Activated T-cell treated with anti-CD3 and anti-CD28 coated beads, Interleukin-2, amount 50 U/mL, for 72 hours (primary cell): ENCODE measurements at regions not wholly inside any gene's neighbourhood (a gene's known extent, or its start where the extent isn't known, plus 50 kb on each side); places are given as distances from the start of the nearest gene placed in this dataset.

Experiments
- ATAC-seq, 2 donors: fragments of 150-1000 bp; cut with Tn5 transposase; replicated peaks in 1 of 2; 2 replicates each; pipeline ENCODE4 v1.10.0; 2021; ENCODE audit warnings: moderate library complexity in 2 of 2, mild to moderate bottlenecking in 1 of 2
- DNase-seq, 2 donors: peaks; one replicate each; pipeline ENCODE4 v3.0.0; 2021 to 2022; ENCODE audit warnings: mixed read lengths in 1 of 2
- H3K27ac Mint-ChIP-seq: one replicate; pipeline ENCODE4 v1.8.0; 2022; ENCODE audit warnings: mild to moderate bottlenecking, moderate library complexity, mixed read lengths
- H3K27me3 Mint-ChIP-seq: one replicate; pipeline ENCODE4 v1.8.0; 2022; ENCODE audit warnings: low read depth, mixed read lengths
- H3K36me3 Mint-ChIP-seq, 2 donors: one replicate each; pipeline ENCODE4 v1.8.0; 2022; ENCODE audit warnings: mixed read lengths in 2 of 2, mild to moderate bottlenecking in 1 of 2; ENCODE audit not compliant: insufficient read depth in 2 of 2
- H3K4me1 Mint-ChIP-seq: one replicate; pipeline ENCODE4 v1.8.0; 2022; ENCODE audit warnings: low read depth, mixed read lengths
- H3K4me3 Mint-ChIP-seq, 2 donors: one replicate each; pipeline ENCODE4 v1.8.0; 2022; ENCODE audit warnings: mild to moderate bottlenecking in 2 of 2, mixed read lengths in 2 of 2, moderate library complexity in 2 of 2
- H3K9me3 Mint-ChIP-seq, 2 donors: one replicate each; pipeline ENCODE4 v1.8.0; 2022; ENCODE audit warnings: mixed read lengths in 2 of 2

GRCh38 chr12:68514807-68515411 is 95.8 kb upstream of the RAP1B start:
- Mint-ChIP-seq H3K27ac (no peak overlapping the region), H3K9me3 (peaks cover 2% of the 10 kb centered on the region in 2 donors), H3K27me3 (no peaks in the 10 kb centered on the region), H3K4me3 (no peak overlapping the region), H3K4me1 (no peaks in the 10 kb centered on the region), H3K36me3 (peaks cover 0 to 3% of the 10 kb centered on the region in 2 donors)
- DNase-seq = no peak
- no peak for ATAC-seq

- Mint-ChIP-seq H3K36me3 (peaks cover 0 to 3% of the 10 kb centered on the region in 2 donors), H3K9me3 (peaks cover 2% of the 10 kb centered on the region in 2 donors), H3K27ac (no peak overlapping the region), H3K4me3 (no peak overlapping the region), H3K4me1 (no peaks in the 10 kb centered on the region), H3K27me3 (no peaks in the 10 kb centered on the region)
- DNase-seq (no peak), ATAC-seq (no peak)
Measured at GRCh38 chr12:68515793-68516192, 94.9 kb upstream of the RAP1B start.

- no peaks in the 10 kb centered on the region for H3K9me3 Mint-ChIP-seq
- H3K27me3 Mint-ChIP-seq = no peaks in the 10 kb centered on the region
- H3K4me3 Mint-ChIP-seq = no peak overlapping the region
- ATAC-seq (no peak), DNase-seq (no peak)
- no peak overlapping the region for H3K27ac Mint-ChIP-seq
- peaks cover 15% of the 10 kb centered on the region for H3K4me1 Mint-ChIP-seq
- no peaks in the 10 kb centered on the region for H3K36me3 Mint-ChIP-seq
Measured at GRCh38 chr12:68521321-68521839, 89.3 kb upstream of the RAP1B start.

GRCh38 chr12:68521848-68522502 is 88.7 kb upstream of the RAP1B start:
- Mint-ChIP-seq H3K4me1 (peaks cover 15% of the 10 kb centered on the region), H3K27me3 (no peaks in the 10 kb centered on the region), H3K36me3 (no peaks in the 10 kb centered on the region), H3K4me3 (no peak overlapping the region), H3K9me3 (no peaks in the 10 kb centered on the region), H3K27ac (no peak overlapping the region)
- ATAC-seq = no peak
- DNase-seq = no peak

- H3K9me3 Mint-ChIP-seq = peaks cover 0 to 1% of the 10 kb centered on the region in 2 donors
- H3K36me3 Mint-ChIP-seq = no peaks in the 10 kb centered on the region
- ATAC-seq (no peak), DNase-seq (no peak)
- H3K4me3 Mint-ChIP-seq = no peak overlapping the region
- peaks cover 11% of the 10 kb centered on the region for H3K4me1 Mint-ChIP-seq
- no peak overlapping the region for H3K27ac Mint-ChIP-seq
- no peaks in the 10 kb centered on the region for H3K27me3 Mint-ChIP-seq
Measured at GRCh38 chr12:68529466-68529865, 81.2 kb upstream of the RAP1B start.

GRCh38 chr12:68529869-68530268 is 80.8 kb upstream of the RAP1B start:
- ATAC-seq = no peak
- peaks cover 11% of the 10 kb centered on the region for H3K4me1 Mint-ChIP-seq

GRCh38 chr12:68530299-68530698 is 80.4 kb upstream of the RAP1B start:
- no peak for ATAC-seq
- H3K4me3 Mint-ChIP-seq = no peak overlapping the region

More at GRCh38 chr12:68529869-68530268, 80.8 kb upstream of the RAP1B start:
- Mint-ChIP-seq H3K27ac (no peak overlapping the region), H3K9me3 (peaks cover 0 to 1% of the 10 kb centered on the region in 2 donors), H3K36me3 (no peaks in the 10 kb centered on the region), H3K27me3 (no peaks in the 10 kb centered on the region), H3K4me3 (no peak overlapping the region)
- no peak for DNase-seq

GRCh38 chr12:68530965-68531364 is 79.7 kb upstream of the RAP1B start:
- Mint-ChIP-seq H3K4me1 (peaks cover 11% of the 10 kb centered on the region), H3K36me3 (no peaks in the 10 kb centered on the region), H3K27ac (peak overlapping the region; percentile 35), H3K9me3 (peaks cover 0 to 1% of the 10 kb centered on the region in 2 donors), H3K27me3 (no peaks in the 10 kb centered on the region), H3K4me3 (no peak overlapping the region)
- DNase-seq = no peak
- ATAC-seq = no peak

More at GRCh38 chr12:68530299-68530698, 80.4 kb upstream of the RAP1B start:
- no peak for DNase-seq
- peaks cover 11% of the 10 kb centered on the region for H3K4me1 Mint-ChIP-seq
- peaks cover 0 to 1% of the 10 kb centered on the region in 2 donors for H3K9me3 Mint-ChIP-seq
- no peaks in the 10 kb centered on the region for H3K27me3 Mint-ChIP-seq
- no peaks in the 10 kb centered on the region for H3K36me3 Mint-ChIP-seq
- no peak overlapping the region for H3K27ac Mint-ChIP-seq

- ATAC-seq = no peak
- Mint-ChIP-seq H3K27ac (no peak overlapping the region), H3K27me3 (no peaks in the 10 kb centered on the region), H3K4me1 (peaks cover 19% of the 10 kb centered on the region), H3K36me3 (no peaks in the 10 kb centered on the region), H3K9me3 (peaks cover 0 to 1% of the 10 kb centered on the region in 2 donors), H3K4me3 (no peak overlapping the region)
- no peak for DNase-seq
Measured at GRCh38 chr12:68532204-68532886, 78.4 kb upstream of the RAP1B start.

- Mint-ChIP-seq H3K27ac (peak overlapping the region; percentile 90), H3K4me1 (peaks cover 19% of the 10 kb centered on the region)
Measured at GRCh38 chr12:68532887-68533248, 77.8 kb upstream of the RAP1B start.

GRCh38 chr12:68534108-68534507 is 76.6 kb upstream of the RAP1B start:
- H3K9me3 Mint-ChIP-seq = no peaks in the 10 kb centered on the region
- H3K27me3 Mint-ChIP-seq = no peaks in the 10 kb centered on the region
- no peak overlapping the region for H3K4me3 Mint-ChIP-seq
- ATAC-seq (no peak), DNase-seq (no peak)
- no peak overlapping the region for H3K27ac Mint-ChIP-seq
- no peaks in the 10 kb centered on the region for H3K36me3 Mint-ChIP-seq
- H3K4me1 Mint-ChIP-seq = peaks cover 29% of the 10 kb centered on the region

More at GRCh38 chr12:68532887-68533248, 77.8 kb upstream of the RAP1B start:
- no peaks in the 10 kb centered on the region for H3K36me3 Mint-ChIP-seq
- ATAC-seq (no peak), DNase-seq (no peak)
- H3K4me3 Mint-ChIP-seq = peak overlapping the region; percentile 14 to 56
- peaks cover 0 to 1% of the 10 kb centered on the region in 2 donors for H3K9me3 Mint-ChIP-seq
- no peaks in the 10 kb centered on the region for H3K27me3 Mint-ChIP-seq

- no peak overlapping the region for H3K27ac Mint-ChIP-seq
- peaks cover 2 to 4% of the 10 kb centered on the region in 2 donors for H3K9me3 Mint-ChIP-seq
- H3K27me3 Mint-ChIP-seq = no peaks in the 10 kb centered on the region
- no peak overlapping the region for H3K4me3 Mint-ChIP-seq
- DNase-seq (no peak), ATAC-seq (no peak)
- peaks cover 55% of the 10 kb centered on the region for H3K4me1 Mint-ChIP-seq
- peaks cover 4 to 7% of the 10 kb centered on the region in 2 donors for H3K36me3 Mint-ChIP-seq
Measured at GRCh38 chr12:68536885-68537485, 73.7 kb upstream of the RAP1B start.

GRCh38 chr12:68537571-68537970 is 73.1 kb upstream of the RAP1B start:
- H3K27ac Mint-ChIP-seq = no peak overlapping the region

More at GRCh38 chr12:68537571-68537970, 73.1 kb upstream of the RAP1B start:
- no peak for ATAC-seq
- Mint-ChIP-seq H3K4me1 (peaks cover 50% of the 10 kb centered on the region), H3K4me3 (no peak overlapping the region), H3K27me3 (no peaks in the 10 kb centered on the region), H3K9me3 (peaks cover 2 to 4% of the 10 kb centered on the region in 2 donors), H3K36me3 (peaks cover 4 to 7% of the 10 kb centered on the region in 2 donors)
- no peak for DNase-seq
